GM19328 (cell line): ENCODE measurements at regions not wholly inside any gene's neighbourhood (a gene's known extent, or its start where the extent isn't known, plus 50 kb on each side); places are given as distances from the start of the nearest gene placed in this dataset.
"Not testable (repeated sequence)": the region's sequence is repeated elsewhere in the genome, so short reads cannot be mapped to it uniquely, and the experiment has no call there.

Experiments
- ATAC-seq: cut with Tn5 transposase; IDR thresholded peaks from one replicate; pipeline ENCODE4 v1.9.1; 2021; ENCODE audit warnings: mild to moderate bottlenecking, moderate library complexity; ENCODE audit not compliant: unreplicated experiment

DNA sequence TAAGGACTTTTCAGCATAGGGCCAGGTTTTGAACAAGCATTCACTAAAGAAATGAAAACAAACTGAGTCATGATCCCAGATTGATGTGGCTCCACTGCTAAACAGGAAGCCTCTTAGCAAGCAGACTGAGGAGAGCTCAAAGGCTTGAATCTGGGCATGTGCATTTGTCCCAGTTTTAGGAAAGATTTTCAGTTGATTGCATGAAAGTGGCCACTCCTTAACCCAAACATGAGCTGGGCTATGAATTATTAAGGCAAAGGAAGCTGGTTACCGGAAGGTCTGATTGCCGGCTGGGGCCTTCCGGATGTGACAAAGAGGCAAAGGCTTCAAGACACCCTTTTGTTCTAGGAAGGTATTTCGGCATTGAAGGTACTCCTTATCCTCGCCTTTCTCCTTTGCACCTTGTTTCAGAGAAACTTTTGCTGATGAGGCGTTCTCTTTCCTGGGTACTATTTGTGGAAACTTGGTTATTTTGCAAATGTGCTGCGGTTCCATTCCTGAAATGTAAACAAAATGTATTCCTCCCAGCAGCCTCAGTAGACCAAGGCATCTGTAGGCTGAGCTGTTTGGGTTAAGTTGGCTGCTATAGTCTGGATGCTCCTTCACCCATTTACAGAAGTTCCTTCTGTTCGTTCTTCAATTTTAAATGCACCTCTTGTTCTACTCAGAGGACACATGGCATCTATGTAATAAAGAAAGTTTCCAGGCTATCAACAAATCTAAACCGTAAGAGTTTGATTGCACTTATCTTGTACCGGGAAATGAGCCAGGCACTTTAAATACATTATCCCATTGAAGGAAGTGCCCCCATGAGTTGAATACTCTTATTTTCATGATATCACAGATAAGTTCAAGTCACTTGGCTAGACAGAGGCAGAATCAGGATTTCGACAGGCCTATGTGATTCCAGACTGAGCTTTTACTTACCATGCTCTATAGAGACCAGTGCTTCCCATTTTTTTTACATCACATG is 115.6 kb upstream of the METAP2 start:
- no peak for ATAC-seq

DNA sequence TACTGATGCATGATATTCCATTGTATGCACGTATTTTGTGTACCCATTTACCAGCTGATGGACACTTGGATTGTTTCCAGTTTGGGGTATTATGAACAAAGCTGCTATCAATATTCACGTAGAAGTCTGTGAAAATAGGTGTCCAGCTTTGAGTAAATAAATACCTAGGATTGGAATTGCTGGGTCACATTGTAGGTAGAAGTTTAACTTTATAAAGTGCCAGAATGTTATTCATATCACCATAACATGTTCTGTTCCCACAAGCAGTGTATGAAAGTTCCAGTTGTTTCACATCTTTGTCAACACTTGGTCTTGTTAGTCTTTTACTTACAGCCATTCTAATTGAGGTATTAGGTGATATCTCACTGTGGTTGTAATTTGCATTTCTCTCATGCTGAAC is 108.0 kb upstream of the METAP2 start:
- no peak for ATAC-seq

DNA sequence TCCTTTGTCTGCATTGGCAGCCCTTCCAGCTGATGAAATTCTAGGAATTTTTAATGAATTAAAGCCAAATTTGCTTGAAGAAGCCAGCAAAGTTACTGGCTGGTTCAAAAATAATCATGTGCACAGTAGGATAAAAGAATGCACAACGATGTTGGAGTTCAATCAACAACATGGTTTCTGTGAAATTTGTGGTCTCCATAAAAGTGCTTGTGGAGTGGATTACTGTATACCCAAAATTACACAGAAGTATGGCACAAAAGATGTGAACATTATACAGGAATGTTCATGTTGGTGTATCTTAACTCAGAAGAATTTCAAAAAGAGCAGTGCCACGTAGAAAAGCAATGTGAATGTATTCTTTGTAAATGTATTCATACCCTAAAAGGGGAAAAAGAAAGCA is 105.0 kb upstream of the METAP2 start:
- ATAC-seq, result no peak

DNA sequence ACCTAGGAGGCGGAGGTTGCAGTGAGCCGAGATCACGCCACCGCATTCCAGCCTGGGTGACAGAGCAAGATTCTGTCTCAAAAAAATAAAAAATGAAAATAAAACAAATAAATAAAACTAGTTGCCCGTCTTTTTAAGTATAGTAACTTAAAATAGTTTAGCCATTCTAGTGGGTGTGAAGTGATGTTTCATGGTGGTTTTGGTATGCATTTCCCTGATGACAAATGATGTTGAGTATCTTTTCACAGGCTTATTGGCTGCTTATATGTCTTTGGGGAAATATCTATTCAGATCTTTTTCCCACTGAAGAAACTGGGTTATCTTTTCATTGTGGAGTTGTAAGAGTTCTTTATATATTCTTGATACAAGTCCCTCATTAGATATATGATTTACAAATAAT is 102.4 kb upstream of the METAP2 start:
- ATAC-seq, result no peak

DNA sequence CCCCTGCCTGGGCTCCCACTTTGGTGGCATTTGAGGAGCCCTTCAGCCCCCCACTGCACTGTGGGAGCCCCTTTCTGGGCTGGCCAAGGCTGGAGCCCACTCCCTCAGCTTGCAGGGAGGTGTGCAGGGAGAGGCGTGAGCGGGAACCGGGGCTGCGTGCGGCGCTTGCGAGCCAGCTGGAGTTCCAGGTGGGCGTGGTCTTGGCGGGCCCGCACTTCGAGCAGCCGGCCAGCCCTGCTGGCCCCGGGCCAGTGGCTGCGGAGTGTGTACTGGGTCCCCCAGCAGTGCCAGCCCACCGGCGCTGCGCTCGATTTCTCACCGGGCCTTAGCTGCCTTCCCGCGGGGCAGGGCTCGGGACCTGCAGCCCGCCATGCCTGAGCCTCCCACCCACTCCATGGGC is 94.5 kb upstream of the METAP2 start:
- not testable (repeated sequence) for ATAC-seq

DNA sequence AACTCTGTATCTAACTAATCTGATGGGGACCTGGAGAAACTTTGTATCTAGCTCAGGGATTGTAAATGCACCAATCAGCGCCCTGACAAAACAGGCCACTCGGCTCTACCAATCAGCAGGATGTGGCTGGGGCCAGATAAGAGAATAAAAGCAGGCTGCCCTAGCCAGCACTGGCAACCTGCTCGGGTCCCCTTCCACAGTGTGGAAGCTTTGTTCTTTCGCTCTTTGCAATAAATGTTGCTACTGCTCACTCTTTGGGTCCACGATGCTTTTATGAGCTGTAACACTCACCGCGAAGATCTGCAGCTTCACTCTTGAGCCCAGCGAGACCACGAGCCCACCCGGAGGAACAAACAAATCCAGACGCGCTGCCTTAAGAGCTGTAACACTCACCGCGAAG is 93.6 kb upstream of the METAP2 start:
- ATAC-seq, result not testable (repeated sequence)

DNA sequence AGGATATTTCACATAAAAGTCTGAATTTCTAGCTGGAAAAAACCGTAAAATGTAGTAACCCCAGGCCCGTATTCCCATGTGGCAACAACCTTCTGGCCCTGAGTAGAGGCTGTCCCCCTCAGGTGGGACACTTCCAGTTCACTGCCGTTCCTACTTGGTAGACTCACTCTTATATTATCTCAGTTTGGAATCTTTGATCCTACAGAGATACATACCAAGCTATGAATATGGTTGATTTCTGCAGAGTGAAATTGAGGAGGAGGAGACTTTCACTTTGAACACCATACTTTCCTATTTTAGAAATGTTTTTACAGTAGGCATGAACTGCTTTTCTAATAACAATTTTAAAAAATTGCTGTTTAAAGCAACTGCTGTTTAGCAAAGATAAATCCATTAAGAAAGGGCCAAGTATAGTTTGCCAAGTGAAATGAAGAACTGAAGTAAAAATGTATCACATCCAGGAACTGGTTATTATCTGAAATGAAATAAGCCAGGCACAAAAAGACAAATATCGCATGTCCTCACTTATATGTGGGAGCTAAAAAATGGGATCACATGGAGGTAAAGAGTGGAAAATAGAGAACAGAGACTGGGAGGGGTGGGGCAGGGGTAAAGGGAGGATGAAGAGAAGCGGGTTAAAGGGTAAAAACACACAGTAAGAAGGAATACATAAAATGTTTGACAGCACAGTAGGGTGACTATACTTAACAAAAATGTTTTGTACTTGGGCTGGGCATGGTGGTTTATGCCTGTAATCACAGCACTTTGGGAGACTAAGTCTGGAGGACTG is 92.8 kb upstream of the METAP2 start:
- ATAC-seq, result no peak

DNA sequence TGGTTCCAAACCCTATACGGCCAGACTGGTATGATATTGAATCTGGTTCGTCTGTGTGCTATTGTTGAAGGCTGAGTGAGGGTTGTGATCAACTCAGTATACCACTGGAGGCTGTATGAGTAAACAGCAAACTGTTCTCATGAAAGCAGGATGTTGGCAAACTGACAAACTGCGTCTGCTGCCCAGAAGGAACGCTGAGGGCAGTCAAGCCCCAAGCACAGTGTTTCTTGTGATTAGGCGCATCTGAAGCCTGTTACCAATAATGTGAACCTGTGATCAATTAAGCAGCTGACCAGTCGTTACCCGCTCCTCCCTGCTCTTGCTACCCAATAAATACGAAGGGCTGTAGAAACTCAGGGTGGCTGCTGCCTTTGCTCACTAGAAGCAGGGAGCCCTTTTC is 90.0 kb upstream of the METAP2 start:
- ATAC-seq, result not testable (repeated sequence)

DNA sequence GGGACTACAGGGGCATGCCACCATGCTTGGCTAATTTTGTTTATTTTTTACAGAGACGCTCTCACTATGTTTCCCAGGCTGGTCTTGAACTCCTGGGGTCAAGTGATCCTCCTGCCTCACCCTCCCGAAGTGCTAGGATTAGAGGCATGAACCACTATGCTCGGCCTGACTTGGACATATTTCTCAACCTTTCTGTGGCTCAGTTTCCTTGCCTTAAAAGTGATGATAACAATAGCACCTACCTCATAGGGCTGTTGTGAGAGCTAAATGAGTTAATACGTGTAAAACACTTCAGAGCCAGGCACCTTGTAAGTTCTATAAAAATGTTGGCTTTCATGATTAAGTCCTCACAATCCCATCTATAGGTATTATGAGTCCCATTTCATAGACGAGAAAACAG is 89.2 kb upstream of the METAP2 start:
- ATAC-seq, result no peak

DNA sequence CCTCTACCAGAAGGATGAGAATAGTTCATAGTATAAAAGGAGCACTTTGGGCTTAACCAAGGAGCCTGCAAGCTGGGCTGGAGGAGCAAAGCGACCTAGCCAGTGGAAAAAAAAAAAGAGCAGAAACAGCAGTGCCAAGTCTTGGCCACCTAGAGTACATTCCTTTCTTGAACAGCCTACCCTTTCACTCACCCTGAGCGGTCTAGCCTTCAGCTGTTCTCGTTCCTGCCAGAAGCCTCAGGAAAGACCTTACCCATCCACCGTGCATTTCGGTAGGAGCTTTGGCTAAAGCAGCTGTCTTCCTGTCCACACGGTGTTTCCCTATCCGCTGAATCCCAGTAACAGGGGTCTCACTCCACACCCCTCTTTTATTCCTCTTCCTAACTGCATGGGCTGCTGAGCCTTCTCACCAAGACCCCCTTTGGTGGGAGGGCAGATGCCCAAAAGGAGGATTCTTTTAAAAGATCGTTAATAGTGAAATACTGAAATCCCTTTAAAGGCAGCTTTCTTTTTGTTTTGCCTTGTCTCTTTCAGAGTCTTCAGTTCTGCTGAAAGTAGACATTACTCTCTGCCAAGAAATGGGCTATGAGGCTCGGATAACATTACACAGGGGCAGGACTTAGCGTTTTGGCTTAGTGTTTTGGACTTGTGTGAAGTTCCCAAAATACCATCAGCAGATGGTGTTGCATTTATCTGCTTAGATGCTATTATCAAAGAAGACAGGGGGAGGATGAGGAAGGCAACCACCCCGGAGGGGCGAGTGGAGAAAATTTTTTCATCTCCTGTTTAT is 88.5 kb upstream of the METAP2 start:
- no peak for ATAC-seq

DNA sequence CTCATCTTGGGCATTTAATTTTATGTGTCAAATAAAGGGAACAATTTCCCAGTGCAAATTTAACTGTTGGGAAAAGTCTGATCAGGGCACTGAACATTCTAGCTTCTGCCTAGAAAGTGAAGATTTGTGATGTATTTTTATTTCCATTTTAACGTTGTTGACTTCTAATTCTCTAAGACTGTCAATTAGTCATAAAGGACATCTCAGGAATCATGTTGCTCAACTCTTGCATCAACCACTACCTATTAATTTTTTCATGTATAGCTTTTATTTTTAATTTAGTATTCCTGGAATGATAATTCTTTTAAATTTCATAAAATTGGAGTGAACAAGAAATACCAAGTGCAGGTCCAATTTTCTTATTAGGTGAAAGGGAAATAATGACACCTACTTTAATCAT is 87.9 kb upstream of the METAP2 start:
- no peak for ATAC-seq

DNA sequence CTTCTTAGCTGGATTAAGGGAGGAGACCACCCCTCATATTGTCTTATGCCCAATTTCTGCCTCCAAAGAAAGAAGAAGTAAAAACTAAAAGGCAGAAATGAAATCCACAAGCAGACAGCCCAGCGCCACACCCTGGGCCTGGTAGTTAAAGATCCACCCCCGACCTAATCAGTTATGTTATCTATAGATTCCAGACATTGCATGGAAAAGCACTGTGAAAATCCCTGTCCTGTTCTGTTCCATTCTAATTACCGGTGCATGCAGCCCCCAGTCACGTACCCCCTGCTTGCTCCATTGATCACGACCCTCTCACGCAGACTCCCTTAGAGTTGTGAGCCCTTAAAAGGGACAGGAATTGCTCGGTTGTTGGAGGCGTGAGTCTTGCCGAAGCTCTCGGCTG is 85.7 kb upstream of the METAP2 start:
- ATAC-seq, result not testable (repeated sequence)

DNA sequence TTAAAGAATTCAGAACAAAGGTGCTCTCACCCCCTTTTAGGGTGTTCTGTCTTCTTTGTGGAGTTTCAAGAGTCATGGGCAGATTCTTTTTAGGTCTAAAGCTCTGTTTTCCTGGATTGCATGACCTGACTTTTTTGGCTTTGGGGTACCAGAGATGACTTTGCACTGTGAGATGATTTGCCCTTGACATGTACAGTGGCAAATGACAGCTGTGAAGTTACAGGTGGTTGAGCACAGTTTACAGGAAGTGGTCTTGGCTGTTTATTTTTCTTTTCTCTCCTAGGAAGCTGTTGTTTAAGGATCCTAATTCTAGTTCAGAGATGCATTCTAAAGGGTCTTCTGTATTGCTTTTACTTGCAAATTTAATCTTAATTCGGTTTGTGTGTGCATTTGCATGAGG is 83.8 kb upstream of the METAP2 start:
- peak; percentile 76 for ATAC-seq

DNA sequence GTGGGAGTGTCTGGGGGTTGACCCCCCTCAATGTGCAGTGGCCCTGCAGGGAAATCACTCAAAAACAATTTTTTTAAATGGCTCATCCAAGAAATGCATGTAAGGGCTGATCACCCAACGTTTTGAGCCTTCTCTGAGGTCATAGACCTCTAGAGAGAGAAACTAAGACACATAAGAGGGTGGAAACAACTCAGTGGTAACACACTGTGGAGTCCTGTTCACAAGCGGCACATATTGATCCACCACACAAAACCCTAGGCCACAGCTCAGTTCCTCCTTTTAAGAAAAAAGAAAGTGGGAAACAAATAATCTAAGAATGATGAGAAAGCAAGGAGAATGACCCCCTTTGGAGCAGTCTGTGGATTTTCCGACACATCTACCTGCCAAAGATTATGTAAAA is 83.0 kb upstream of the METAP2 start:
- peak; percentile 31 for ATAC-seq

DNA sequence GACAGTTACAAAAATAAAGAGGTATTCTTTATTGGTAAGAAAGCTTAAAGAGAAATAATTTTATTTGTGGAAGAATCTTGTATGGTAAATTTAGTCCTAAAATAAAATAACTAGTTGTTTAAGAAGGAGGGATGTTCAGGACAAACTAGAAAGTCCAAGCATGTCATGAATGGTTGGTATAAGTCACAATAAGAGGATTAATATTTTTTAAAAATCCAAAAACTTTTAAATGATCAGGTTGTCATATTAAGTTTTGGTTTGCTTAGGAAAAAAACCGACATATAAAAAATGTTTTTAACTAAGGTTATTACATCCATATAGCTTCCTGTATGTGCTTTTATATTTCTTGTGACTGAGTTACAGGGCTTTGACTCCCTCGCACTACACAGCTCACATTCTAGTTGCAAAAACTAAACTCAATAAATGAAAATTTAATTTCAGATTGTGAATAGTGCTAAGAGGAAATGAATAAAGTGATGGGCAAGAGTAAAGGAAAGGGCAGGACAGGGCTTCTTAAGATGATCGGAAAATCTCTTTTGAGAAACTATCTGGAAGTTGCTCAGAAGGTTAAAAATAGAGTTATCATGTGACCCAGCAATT is 80.7 kb upstream of the METAP2 start:
- no peak for ATAC-seq

DNA sequence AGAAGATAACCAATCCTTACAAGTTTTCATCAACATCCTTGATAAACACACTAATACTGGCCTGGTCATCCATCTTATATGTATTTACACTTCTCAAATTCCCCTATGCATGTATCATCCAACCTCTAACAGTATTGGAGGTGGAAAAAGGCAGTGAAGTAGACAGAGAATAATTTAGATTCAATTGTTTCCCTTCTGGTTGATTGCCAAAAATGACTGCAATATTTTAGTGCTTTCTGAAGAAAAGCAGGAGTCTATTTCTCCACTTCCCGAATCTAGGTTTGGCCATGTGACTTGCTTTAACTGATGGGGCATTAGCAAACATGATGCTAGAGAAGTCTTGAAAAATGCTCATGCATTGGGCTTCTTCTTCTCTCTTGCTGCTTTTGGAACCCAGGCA is 78.3 kb upstream of the METAP2 start:
- no peak for ATAC-seq

DNA sequence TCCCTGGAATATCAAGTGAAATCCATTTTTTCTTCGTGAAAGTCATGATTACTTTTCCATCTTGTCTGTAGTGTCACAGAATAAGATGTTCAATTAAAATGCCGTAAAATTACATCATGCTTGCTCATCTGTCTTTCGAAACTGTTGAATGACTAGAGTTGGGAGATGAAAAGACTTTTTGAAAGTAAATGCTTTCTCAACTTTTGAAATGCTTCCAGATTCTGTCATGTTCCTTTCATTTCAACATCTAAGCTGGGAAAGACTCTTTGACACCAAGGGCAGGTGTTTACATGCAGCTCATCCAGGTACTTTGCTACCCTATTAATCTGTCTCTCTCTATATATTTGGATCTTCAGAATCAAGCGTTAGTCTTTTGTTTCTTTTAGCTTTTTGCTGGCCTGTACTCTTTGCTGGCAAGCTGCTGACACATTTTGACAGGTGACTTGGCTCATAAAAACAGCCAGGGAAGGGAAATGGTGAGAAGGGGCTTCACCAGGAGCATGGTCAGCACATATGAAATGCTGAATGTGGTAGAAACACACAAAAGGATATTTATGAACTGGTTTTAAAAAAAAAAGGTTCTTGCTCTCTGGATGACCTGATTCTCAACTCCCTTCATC is 77.0 kb upstream of the METAP2 start:
- ATAC-seq, result no peak

DNA sequence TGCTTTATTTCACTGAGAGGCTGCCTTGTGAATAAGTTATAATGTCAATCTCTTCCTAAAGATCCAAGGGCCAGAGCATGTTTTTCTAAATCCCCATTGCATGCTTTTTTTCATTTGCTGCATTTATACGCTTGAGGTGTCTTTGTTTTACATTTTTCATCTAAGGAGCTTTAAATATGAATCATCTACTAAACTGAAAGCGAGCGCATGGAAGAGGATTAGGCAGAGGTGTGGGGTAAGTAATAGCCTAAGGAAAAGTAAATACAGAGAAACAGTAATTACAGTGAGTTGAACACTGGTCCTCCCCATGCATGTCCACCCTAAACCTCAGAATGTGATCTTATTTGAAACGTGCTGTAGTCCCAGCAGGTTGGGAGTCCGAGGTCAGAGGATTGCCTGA is 76.4 kb upstream of the METAP2 start:
- ATAC-seq, result no peak

DNA sequence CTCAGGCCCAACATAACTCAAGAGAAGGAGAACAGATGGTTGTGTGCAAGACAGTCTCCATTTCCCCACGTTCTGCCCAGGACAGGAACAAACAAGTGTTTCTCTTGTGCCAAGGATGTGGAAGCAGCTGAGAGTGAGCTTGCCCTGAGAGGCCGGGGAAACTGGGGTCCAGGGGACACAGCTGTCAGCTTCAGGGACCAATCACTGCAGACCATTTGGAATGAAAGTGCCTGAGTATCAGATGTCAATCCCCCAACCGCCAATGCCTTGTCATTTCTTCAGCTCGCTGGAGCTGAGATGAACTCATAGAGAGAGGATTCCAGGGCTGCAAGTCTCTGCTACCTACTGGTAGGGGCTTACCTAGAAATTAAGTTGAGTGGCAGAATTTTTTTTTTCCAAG is 71.9 kb upstream of the METAP2 start:
- no peak for ATAC-seq

DNA sequence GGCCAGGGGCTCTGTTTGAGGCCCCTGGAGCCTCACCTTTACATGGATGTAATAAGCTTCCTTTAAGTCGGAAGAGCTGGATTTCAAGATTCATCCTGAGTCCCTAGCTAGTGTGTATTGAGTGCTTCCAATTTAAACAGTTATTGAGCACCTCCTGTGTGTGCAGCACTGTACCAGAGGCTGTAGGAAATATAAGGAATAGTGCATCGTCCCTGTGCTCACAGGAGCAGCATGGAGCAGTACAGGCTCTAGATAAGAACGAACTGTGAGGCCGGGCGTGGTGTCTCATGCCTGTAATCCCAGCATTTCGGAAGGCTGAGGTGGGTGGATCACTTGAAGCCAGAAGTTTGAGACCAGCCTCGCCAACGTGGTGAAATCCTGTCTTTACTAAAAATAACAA is 65.8 kb upstream of the METAP2 start:
- no peak for ATAC-seq
